NCI-H345 treated with DMSO at 0.1 percent for 48 hours (cell line): ENCODE measurements at regions not wholly inside any gene's neighbourhood (a gene's known extent, or its start where the extent isn't known, plus 50 kb on each side); places are given as distances from the start of the nearest gene placed in this dataset.
A peak's percentile ranks its signal among the peaks of the same experiment; 100 is the strongest.

Experiments used
- DNase-seq: peaks from one replicate; lab custom pipeline; 2025; ENCODE audit not compliant: unreplicated experiment; lab: John Stamatoyannopoulos, UW

DNA sequence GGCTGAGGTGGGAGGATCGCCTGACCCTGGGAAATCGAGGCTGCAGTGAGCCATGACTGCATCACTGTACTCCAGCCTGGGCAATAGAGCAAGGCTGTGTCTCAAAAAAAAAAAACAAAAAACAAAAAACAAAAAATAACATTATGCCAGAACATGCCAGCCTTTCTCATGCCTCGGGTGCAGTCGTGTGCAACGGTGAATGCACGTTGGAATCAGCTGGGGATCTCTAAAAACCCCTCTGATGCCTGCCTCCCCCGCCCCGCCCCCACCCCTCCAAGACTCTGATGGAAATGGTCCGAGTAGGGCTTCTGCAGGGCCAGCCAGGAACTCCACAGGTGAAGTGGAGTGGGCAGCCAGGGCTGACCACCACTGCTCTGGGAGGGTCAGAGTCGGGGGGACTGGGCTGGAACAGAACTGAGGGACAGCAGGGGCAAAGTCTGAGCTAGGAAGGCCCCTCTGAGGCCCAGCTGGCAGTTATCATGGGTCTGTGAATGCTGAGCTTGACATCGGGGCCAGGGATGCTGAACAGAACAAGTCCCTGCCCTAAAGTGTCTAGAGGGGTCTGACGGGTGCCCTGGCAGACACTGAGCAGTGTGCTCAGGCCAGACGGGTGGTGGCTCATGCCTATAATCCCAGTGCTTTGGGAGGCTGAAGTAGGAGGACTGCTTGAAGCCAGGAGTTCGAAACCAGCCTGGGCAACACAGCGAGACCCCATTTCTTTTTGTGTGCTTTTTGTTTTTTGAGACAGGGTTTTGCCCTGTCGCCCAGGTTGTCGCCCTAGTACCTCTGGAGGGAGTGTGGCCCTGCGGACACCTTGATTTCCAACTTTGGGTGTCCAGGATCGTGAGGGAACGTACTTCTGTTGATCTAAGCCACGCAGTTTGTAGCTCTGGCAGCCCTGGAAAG lies 193.4 kb upstream of the GSE1 start:
- DNase-seq, result no peak

DNA sequence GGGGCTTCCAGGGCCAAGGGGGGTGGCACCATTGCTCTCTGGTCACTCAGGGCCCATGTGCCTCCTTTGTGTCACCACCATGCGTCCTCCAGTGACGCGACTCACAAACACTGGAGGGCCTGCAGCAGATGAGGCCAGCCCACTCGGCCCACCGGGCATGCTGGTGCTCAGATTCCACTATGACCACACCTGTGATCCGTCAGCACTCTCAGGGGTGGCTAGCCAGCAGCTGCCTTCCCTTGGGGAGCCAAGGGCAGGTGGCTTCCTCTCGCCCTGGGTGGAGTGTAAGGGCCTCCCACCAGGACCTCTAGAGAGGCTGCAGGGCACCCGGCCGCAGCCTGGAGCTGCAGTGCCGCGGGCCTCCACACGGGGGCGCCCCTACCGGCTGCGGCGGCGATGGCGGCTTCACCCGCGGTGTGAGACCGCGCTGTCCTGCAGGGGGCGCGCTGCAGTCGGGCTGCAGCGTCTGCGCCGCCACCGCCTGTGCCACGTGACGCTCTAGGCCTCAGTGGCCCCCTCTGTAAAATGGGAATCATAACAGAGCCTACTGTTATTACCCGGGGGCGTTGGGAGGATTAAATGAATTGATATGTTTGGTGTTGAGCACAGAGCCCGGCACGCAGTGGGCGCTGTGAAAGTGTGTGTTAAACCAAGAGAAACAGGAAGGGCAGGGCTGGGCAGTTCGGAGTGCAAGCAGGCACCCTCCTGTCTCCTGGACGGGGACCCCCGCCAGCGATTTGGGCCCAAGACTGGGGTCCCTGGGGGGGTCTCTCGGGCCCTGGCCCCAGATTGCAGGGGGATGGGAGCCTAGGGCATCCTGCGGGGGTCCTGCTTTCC lies 192.4 kb upstream of the GSE1 start:
- DNase-seq, result no peak

DNA sequence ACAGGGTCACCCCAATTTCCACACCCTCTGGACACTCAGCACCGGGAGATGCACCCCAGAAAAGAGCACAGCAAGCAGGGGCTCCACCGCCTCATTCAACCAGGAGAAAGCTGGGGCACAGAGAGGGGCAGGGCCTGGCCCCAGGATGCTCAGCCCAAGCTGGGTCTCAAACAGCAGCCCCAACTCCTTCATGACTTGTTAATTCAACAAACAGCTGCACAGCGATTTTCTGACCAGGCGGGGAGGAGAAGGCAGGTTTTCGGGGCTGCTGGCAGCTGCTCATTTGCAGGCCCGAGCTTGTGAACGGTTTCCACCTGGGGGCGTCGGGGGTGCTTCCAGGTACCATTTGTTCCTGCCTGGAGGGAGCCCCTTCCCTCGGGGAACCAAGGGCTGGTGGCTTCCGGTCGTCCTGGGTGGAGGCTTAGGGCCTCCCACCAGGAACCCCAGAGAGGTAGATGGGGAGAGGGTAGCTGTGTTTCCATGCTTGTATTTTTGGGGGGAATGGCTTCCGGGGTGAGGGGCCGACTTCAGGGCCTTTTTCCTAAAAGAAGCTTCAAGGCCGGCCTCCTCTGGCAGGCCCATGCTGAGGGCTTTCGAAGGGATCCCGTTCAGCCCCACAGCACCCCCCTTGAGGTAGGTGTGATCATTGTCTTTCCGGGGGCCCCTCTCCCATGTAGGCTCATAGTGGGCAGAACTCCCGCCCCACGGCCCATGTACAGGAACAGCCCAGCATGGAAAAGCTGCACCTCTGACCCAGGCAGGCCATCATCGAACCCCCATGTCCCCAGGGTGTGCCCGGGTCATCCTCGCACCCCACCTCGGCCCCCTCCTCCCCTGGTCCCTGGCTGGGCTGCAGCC lies 191.6 kb upstream of the GSE1 start:
- DNase-seq, result no peak

DNA sequence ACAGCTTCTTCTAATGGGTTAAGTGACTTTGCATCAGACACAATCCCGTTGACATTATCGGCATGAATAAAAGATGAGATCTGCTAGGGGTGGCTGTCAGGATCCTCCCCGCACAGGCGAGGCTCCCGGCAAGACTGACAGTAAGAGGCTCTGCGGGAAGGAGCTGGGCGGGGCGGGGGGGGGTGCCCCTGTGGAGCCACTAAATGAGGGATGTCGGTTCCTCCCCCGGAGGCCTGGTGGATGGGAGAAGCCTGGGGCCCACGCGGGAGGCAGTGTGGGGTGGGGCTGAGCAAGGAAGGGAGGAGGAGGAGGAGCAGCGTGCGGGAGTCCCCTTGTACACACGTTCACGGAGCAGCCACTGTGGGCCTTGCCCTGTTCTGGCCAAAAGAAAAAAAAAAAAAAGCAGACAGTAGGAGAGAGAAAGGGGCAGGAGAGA lies 190.9 kb upstream of the GSE1 start:
- DNase-seq, result no peak

DNA sequence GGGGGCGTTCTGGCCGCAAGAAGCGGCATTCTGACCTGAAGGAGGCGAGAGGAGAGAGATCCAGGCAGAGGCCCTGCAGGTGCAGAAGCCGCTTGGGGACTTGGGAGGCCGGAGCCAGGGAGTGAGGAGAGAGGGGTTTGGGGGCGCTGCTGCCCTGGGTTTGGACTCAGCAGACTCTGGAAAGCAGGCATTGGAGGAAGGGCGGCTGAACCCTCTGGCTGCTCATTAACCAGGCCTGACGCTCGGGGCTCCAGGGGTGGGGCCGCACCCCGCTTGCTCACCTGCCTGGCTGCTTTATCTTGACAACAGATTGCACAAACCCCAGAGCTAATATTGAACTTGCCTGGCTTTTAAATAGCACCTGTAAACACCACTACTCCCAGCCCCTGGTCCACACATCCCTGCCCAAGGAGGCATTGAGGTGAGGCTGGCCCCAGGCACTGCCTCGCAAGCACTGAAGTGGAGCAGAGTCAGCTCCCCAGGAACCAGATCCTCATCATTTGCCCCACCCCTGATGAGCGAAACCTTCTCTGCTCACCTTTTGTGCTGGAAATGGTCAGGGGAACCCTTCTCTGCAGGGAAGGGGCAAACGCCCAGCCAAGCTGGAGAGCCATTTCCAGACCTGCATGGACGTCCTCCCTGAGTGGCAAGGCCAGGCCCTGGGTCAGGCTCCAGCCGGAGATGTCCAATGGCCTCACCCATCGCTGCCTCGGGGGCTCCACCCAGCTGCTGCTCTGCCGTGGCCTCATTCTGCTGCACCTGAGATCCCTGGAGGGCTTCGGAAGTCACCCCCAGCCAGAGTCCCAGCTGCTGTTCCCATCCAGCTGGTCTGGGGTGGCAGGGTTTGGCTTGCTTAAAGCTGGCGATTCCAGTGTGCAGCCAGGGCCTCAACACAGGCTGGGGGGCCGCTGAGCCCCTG lies 190.2 kb upstream of the GSE1 start:
- no peak for DNase-seq

DNA sequence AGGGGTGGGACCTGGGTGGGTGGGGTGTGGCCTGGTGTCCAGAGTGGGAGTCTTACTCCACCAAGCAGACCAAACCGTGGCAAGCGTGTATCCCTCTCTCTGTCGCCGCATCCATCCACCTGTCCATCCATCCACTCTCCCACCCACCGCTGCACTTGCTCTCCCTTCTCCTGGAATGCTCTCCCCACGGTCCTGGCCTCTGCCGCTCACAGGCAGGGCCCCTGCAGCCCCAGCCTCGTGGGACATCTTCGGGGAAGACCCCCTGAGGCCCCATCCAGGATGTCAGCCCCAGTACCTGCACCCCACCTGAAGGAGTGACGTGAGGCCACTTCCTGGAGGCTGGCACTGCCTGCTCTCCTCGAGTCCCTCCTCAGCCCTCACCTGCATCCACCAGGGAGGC lies 189.5 kb upstream of the GSE1 start:
- no peak for DNase-seq

DNA sequence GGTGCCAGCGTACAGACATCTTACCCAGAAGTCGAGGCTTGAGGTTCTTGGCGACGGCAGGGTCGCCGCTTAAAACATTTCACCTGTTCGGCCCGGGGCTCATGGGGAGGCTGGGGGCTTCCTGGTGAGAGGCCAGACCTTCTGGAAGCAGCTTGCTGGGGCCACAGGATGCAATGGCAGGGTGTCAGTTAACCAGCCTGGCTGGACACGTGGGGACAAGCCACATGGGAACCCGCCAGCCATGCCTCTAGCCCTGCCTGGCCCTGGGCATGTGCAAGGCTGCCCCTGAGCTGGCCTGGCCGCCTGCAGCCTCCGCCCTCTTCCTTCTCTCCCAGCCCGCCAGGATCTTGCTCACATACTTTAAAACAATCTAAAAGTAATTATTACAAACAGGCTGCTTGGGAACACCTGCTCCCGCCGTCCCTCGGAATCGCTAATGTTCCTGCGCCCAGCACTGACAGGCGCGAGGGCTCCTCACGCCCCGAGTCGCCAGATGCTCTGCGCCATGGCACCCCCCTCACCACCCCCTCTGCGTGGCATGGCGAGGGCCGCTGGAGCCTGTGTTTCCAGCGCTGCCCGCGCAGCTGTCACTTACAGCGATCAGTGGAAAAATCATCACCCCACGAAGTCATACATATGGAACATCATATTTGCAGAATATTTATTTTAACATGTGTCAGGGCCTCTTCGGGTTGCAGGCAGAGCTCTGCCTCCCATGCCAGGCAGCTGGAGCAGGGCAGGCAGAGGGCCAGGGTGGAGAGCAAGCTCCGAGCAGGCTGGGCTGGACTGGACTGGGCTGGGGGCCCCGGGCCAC lies 188.7 kb upstream of the GSE1 start:
- no peak for DNase-seq

DNA sequence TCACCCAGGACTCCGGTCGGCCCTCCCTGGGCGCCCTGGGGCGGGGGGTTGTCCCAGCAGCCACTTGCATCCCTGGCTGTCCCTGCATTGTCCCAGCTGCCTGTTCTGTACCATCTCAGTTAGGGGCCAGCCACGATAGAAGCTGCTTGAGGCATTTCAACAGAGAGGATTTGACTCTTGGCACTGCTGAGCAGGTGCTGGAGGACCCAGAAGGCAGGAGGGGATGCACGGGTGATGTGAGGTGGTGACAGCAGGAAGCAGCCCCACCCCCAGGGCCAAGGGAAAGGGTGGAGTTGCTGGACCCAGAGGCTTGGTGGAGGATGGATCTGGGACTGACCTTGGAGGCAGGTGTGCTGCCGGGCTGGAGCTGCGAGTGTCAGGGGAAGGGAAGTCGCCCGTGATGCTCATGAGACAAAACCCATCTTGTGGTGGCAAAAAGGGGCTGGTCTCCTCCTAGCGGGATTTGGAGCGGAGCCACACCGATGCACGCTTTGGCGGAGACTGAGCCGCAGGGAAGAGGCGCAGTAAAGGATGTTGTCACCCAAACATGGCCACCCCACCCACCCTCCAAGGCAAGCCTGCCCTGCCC lies 188.0 kb upstream of the GSE1 start:
- DNase-seq, result peak; percentile 90

DNA sequence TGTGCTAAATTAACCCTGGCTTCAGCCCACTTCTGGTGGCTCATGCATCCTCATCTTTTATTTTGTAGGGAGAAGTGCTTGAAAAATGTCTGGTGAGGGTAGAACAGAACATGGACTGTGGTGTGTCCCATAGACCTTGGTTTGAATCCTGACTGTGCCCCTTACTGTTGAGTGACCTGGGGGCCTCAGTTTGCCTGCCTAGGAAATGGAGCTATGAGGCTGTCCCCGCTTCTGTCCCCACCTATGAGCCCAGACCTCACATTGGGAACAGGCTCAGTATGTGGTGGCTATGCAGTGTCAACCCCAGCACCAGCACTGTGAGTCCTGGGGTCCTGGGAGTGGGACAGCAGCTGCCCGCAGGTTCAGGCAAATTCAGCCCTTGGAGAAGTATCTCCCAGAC lies 186.3 kb upstream of the GSE1 start:
- DNase-seq, result no peak

DNA sequence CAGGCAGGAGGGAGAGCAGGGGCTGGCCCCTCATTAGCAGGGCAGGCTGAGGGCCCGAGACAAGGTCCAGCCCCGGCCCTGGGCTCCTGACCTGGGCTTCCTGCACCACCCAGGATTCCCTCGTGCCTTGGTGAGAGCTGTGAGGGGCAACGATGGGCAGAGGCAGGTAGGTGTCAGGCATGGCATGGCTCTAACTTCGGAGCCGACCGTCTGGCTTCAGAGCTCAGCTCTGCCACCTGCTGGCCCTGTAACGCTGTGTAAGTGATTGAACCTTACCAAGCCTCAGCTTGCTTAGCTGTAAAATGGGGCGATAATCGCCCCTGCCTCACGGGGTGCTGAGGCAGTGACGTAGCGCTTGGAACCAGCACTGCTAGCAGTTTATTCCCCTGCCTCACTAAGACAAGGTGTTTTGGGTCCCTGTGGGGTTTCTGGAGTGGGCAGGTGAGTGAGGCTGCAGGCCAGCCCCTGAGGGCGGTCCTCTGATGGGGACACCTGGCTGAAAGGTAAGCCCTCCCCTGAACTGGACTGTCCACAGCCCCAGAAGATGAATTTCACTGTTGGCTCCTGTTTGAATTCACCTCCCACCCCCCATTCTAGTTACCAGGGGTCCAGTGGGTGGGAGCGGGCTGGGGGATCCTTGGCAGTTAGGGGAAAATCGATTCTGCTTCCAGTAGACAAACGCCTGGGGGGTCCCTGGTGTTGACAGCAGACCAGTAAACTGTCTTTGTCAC lies 184.8 kb upstream of the GSE1 start:
- DNase-seq, result no peak

DNA sequence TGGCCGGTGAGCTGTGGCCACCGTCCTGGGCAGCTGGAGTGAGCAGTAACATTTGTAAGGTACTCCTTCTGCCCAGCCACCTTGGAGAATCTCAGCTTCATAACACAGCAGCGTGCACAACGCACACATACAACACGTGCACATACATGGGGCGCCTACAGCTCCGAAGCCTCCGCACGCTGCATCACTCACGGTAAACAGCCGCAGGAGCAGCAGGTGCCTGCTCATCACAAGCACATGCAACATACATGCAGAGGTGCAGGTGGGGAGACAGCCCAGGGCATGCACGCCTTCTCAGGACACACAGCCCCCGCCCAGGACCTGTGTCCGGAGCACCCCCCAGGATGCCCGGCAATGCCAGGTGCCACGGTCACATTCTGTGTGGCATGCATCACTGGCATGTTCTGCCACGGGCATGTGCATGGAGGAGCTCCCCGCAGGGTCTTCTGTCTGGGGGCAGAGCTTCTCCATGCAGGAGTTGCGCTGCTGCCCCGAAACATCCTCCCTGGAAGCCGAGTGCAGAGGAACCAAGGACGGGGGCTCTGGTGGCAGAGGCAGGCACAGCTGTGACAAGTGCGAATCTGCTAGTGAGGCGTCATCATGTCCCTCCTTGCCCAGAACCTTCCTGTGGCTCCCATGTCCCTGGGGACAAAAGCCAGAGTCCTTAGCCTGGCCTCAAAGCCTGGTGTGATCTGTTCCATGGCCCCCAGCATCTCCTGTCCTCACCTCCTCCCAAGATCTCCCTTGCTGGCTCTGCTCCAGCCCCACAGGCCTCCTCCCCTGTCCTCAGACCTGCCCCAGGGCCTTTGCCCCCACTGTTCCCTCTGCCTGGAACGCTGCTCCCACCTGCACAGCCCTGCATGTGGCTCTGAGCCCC lies 184.0 kb upstream of the GSE1 start:
- no peak for DNase-seq

DNA sequence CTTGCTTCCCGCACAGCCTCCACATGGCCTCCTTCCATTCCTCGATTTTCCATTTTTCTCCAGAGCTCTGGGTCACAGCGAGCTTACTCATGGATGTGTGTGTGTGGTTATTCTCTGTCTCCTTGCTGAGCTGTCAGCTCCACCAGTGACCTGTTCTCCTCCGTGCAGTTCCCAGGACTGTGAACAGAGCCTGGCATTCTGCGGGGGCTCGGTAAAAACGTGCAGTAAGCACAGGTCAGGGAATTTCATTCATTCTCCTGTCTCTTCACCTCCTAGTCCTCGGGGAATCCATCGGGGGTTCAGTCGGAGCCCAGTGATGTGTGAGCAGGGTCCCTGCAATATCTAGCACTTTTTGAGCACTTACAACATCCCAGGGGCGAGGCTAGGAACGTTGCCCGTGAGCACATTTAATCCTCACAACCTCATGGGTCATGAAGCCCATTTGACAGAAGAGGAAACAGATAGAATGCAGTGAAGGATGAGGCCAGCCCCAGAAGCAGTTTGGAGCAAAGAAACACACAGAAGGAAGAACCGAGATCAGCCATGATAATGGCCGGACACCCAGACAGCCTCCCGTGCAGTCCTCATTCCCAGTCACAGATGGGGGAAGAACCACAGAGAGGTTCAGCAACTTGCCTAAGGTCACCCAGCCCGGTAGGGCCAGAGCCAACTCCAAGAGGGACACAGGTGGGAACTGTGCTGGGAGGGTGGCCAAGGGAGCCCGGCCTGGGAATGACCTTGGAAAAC lies 183.2 kb upstream of the GSE1 start:
- DNase-seq, result no peak

DNA sequence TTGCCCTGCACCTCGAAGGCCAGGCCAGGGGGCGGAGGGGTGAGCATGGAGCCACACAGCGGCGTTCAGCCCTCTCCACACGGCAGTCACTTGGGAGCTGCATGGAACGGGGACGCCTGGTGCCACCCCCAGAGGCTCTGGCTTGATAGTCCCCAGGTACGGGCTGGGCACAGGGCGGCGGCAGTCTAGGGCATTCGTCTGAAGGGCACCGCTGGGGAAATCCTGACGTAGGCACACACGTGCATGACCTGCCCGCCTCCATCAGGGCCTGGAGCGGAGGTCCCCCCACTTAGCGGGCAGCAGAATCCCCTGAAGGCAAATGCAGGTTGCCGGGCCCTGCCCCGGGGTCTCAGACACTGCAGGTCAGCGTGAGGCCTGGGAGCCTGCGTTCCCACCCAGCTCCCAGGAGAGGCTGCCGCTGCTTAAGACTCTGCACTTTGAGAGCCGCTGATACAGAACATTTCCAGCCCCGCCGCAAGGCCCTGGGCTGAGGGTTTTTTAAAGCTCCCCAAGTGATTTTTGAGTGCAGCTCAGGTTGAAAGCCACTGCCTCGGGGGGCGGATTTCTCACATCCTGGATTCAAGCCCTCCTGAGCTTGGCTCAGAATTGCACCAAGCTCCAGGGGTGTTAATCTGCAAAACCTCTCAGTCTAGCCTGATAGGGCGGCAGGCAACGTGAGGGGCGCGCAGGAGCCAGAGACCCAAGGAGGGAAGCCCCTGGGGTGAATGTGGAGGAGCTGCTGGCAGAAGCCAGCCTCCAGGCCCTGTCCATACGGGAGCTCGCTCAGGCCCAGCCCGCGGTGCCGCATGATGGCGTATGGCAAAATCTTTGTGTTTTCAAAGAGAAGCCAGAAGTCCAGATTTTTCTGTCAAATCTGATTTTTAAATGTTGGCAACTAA lies 182.3 kb upstream of the GSE1 start:
- DNase-seq, result no peak

DNA sequence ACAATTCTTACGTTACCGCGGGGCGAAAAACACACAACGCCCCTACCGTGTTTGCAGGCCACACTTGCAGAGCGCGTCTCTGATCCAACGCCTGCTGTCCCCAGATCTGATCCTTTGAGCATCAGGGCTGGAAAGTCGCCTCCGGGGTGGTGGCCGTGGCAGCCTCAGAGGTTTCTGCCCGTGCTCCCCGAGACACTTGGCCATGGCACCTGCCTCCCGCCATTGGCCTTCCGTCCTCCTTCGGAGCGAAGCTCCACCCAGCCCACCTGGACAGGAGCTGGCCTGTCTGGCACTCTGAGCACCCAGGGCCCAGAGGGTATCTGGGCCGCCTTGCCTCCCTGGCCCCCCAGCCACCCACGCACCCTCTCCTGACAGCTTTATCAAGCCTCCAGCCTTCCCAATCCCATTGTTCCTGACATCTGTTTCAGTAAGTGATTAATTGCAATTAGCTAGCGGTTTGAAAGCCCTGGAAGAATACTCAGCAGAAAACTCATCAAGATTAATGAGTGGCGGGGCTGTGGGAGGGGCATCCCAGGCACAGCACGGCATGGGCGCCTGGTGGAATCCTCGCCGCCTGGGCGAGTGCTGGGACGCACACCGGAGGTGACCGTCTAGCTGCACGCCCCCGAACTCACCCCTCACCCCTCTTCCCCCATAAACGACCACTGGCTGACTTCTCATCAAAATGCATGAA lies 181.5 kb upstream of the GSE1 start:
- DNase-seq, result no peak

DNA sequence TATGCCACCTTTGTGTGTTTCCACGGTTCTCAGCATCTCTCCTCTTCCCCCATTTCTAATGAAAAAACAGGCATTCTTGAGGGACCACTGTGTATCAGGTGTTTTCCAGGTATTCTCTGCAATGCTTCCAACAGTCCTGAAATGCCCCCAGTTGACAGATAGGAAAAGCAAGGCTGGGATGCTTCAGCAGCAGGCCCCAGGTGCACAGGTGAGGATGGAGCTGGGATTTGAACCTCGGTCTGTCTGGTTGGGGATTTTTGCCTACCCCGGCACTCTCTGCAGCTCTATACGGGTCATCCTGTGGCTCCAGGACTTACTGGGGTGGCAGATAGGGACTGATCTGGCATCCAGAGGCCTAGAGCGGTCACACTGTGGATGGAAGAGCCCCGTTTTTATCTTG lies 180.5 kb upstream of the GSE1 start:
- no peak for DNase-seq
